Astrocyte (in vitro differentiated cells and primary cell): ENCODE measurements at regions not wholly inside any gene's neighbourhood (a gene's known extent, or its start where the extent isn't known, plus 50 kb on each side); places are given as distances from the start of the nearest gene placed in this dataset.

Experiments used
- EZH2 ChIP-seq: IDR thresholded peaks from 2 replicates; pipeline ENCODE4 v1.6.1; 2012; ENCODE audit warnings: mild to moderate bottlenecking, low read length, inconsistent platforms; ENCODE audit not compliant: insufficient read depth
- TF ChIP-seq, protein P1 (sequence below): IDR thresholded peaks from 2 replicates; pipeline ENCODE4 v1.5.1; 2011; ENCODE audit warnings: low read depth, mild to moderate bottlenecking, inconsistent platforms, low read length, moderate library complexity; ENCODE audit not compliant: insufficient read depth

DNA sequence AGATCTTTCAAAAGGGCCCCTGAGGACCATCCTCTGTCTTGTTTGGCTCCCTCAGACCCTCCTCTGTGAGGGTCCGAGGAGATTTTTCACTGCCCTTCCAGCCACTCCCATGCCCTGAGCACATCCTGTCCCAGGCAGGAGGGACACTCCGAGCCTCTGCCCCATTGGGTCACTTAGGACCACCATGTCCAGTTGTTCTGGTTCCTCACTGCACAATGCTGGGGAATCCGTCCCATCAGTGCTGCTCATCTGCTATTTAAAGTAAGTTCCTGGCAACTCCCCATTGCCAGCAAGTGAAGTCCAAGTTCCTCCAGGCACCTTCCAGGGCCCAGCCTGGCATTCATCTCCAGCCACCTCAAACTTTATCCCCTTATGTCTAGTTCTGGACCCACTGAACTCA lies 117.5 kb upstream of the GRIK3 start:
- TF ChIP-seq, protein P1, sequence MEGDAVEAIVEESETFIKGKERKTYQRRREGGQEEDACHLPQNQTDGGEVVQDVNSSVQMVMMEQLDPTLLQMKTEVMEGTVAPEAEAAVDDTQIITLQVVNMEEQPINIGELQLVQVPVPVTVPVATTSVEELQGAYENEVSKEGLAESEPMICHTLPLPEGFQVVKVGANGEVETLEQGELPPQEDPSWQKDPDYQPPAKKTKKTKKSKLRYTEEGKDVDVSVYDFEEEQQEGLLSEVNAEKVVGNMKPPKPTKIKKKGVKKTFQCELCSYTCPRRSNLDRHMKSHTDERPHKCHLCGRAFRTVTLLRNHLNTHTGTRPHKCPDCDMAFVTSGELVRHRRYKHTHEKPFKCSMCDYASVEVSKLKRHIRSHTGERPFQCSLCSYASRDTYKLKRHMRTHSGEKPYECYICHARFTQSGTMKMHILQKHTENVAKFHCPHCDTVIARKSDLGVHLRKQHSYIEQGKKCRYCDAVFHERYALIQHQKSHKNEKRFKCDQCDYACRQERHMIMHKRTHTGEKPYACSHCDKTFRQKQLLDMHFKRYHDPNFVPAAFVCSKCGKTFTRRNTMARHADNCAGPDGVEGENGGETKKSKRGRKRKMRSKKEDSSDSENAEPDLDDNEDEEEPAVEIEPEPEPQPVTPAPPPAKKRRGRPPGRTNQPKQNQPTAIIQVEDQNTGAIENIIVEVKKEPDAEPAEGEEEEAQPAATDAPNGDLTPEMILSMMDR, result no peak
- TF ChIP-seq EZH2, result no peak
